Esophagus (tissue), 2 donors: ENCODE measurements at regions not wholly inside any gene's neighbourhood (a gene's known extent, or its start where the extent isn't known, plus 50 kb on each side); places are given as distances from the start of the nearest gene placed in this dataset.

ENCODE experiments used
- H3K27ac ChIP-seq, 2 donors: one replicate each; pipeline ENCODE4 v1.5.1; 2013; ENCODE audit warnings: low read depth in 2 of 2, mild to moderate bottlenecking in 2 of 2, inconsistent platforms in 1 of 2, low read length in 1 of 2, moderate library complexity in 1 of 2
- H3K27me3 ChIP-seq, 2 donors: one replicate each; pipeline ENCODE4 v1.6.1; 2013; ENCODE audit warnings: low read length in 2 of 2, control low read depth in 1 of 2, mild to moderate bottlenecking in 1 of 2; ENCODE audit not compliant: insufficient read depth in 2 of 2, control insufficient read depth in 1 of 2
- H3K36me3 ChIP-seq, 2 donors: one replicate each; pipeline ENCODE4 v1.6.1; 2013; ENCODE audit warnings: low read length in 1 of 2; ENCODE audit not compliant: control insufficient read depth in 2 of 2, insufficient read depth in 2 of 2
- H3K4me1 ChIP-seq, 2 donors: one replicate each; pipeline ENCODE4 v1.6.1; 2013; ENCODE audit warnings: low read length in 1 of 2; ENCODE audit not compliant: control insufficient read depth in 2 of 2, insufficient read depth in 2 of 2
- H3K4me3 ChIP-seq, 2 donors: one replicate each; pipeline ENCODE4 v1.5.1; 2013; ENCODE audit warnings: low read length in 2 of 2, mild to moderate bottlenecking in 2 of 2, low read depth in 1 of 2, moderate library complexity in 1 of 2
- H3K9me3 ChIP-seq, 2 donors: one replicate each; pipeline ENCODE4 v1.6.1; 2013; ENCODE audit warnings: mild to moderate bottlenecking in 2 of 2, low read depth in 1 of 2, low read length in 1 of 2, moderate library complexity in 1 of 2; ENCODE audit not compliant: control insufficient read depth in 2 of 2, insufficient read depth in 1 of 2
- WGBS, 2 donors: extraction: QIAGEN DNeasy Blood & Tissue Kit; methylation state at CpG; one replicate each; pipeline ENCODE4 v1.1.7; 2013; 5-methylcytosine and 5-hydroxymethylcytosine counted together
- donor health status: healthy with polysubstance abuse.
- donor health status: Bipolar disorder and iron deficiency.

DNA sequence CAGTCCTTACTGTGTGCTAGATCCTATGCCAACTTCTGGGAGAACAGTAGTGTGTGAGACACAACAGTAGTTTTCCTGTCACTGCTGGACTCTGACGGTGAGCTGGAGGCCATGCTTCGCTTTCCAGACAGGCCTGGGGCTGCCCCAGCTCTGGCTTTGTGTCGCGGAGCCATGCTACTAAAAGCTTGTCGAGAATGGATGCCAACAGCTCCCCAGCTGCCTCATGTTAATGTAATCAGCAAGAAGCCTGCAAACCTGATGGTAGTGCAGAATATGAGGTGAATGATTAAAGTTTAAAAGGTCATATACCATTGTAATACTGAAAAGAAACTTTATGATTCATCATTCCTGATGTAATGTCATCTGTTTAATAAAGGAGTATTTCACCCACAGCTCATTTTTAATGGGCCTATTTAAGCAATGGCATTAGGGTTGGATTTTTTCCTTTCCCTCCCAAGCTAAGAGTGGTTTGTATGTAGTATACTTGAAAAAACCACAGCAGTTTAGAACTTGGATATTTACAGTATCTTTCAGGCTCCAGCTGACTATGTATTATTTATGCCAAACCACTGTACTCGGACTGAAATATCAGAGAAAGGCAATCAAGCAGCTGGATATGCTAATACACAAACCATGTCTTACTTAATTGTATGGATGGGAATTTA, 343.0 kb downstream of the NUF2 start:
- Histone ChIP-seq H3K27ac (peak overlapping the region in 1 of 2 donors; percentile 41), H3K4me3 (no peak overlapping the region), H3K9me3 (no peaks in the 10 kb centered on the region), H3K4me1 (no peaks in the 10 kb centered on the region), H3K36me3 (no peaks in the 10 kb centered on the region), H3K27me3 (peaks cover 0 to 2% of the 10 kb centered on the region in 2 donors)
- 33 to 50% methylated on average over 6 of the region's 6 CpGs for WGBS, 2 donors

DNA sequence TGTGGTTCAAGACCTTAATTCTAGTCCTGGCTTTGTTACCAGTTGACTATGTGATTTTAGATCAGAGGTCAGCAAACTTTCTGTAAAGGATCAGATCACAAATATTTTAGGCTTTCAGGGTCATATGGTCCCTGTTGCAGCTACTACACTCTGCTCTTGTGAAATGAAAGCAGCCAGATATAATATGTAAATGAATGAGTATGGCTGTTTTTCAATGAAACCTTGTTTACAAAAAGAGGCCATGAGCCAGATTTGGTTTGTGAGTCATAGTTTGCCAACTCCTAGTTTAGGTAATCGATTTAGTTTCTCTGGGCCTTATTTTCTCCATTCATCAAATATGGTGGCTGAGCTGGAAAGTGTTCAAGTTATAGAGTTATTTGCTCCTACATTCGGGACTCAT, 346.7 kb downstream of the NUF2 start:
- H3K27ac ChIP-seq = no peak overlapping the region
- WGBS, 2 donors = 64% methylated on average over 2 of the region's 2 CpGs
- no peaks in the 10 kb centered on the region for H3K9me3 ChIP-seq
- H3K4me1 ChIP-seq = no peaks in the 10 kb centered on the region
- H3K36me3 ChIP-seq = no peaks in the 10 kb centered on the region
- no peak overlapping the region for H3K4me3 ChIP-seq
- H3K27me3 ChIP-seq = peaks cover 0 to 2% of the 10 kb centered on the region in 2 donors

DNA sequence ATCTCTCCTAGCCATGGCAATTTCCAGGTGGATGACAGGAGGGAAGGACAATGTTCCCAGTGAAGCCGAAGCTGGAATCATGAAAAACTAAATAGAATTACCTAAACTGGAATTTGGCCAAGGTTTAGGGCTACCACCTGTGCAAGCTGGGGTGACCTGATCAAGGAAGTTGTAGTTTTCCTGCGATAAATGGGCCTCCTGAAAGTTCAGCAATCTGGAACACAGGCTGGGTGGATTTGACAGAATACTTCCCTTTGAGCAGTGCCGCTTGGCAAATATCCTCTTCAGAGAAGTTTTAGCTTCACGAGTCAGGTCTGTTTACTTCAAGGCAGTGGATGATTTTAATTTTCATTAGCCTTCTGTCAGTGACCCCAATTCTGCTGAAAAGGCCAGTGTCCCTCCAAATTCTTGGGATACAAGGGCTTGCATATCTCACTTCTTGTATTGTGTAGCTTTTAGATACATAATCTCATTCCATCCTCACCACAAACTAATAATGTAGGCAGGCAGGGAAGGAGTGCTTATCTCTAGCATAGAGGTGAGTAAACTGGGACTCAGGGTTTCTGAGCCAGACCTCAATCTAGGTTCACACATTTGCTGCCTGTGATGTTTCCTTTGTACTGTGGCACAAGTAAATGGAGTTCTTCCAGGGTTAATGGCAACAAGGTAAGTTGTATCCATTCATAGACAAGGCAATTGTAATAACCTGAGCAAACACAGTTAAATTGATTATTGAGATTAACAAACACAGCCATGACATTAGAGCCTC, 349.4 kb downstream of the NUF2 start:
- WGBS, 2 donors = 37 to 57% methylated on average over 4 of the region's 4 CpGs

DNA sequence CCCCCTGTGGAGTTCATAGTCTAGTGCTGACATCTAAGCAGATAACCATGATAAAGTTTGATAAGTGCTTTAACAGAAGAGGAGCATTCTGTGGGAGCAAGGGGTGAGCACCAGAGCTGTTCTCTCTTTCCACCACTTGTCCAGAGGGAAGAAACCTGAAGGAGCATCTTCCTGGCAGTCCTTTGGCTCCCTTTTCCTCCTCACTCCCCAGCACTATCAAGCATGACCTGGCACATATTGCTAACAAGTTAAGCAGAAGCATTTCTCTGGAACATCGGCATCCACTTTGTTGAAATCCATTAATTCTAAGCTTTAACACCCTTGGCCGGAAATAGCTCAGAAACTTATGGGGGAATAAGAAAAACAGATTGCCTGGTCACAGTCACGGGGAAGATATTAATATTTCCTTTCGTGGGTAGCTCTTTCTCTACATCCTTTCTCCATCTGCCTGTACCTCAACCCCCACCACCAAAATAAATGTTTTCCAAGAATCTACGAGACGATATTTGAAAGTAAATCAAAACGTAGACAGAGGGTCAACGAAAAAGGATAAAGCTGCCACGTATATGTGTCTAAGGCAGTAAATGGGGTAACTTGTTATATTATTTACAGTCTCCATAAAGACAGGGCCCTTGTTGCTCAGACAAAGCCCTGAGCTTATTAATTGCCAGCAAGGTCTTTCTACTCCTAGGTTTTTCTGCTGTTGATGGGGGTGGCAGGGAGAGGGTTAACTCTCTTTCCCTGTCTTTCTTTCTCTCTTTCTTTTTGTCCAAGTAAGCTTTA, 351.4 kb downstream of the NUF2 start:
- Histone ChIP-seq H3K27me3 (peaks cover 0 to 2% of the 10 kb centered on the region in 2 donors), H3K4me3 (no peak overlapping the region), H3K36me3 (no peaks in the 10 kb centered on the region), H3K4me1 (no peaks in the 10 kb centered on the region), H3K27ac (no peak overlapping the region), H3K9me3 (no peaks in the 10 kb centered on the region)
- WGBS, 2 donors = 78 to 81% methylated on average over 9 of the region's 9 CpGs

More for the DNA sequence above, 349.4 kb downstream of the NUF2 start:
- H3K27me3 ChIP-seq = peaks cover 0 to 2% of the 10 kb centered on the region in 2 donors
- H3K4me1 ChIP-seq = no peaks in the 10 kb centered on the region
- no peaks in the 10 kb centered on the region for H3K9me3 ChIP-seq
- no peak overlapping the region for H3K27ac ChIP-seq
- no peak overlapping the region for H3K4me3 ChIP-seq
- no peaks in the 10 kb centered on the region for H3K36me3 ChIP-seq

- H3K4me1 ChIP-seq = no peaks in the 10 kb centered on the region
- H3K9me3 ChIP-seq = no peaks in the 10 kb centered on the region
- 49 to 51% methylated on average over 8 of the region's 8 CpGs for WGBS, 2 donors
- no peaks in the 10 kb centered on the region for H3K36me3 ChIP-seq
- no peak overlapping the region for H3K4me3 ChIP-seq
- peaks cover 0 to 2% of the 10 kb centered on the region in 2 donors for H3K27me3 ChIP-seq
- H3K27ac ChIP-seq = no peak overlapping the region
These were observed 352.0 kb downstream of the NUF2 start for GRCh38 chr1:163673759-163674151.

- 86 to 92% methylated on average over 1 of the region's 1 CpG for whole genome bisulfite sequencing, 2 donors
- H3K9me3 ChIP-seq = no peaks in the 10 kb centered on the region
- H3K27ac ChIP-seq = no peak overlapping the region
- H3K4me3 ChIP-seq = no peak overlapping the region
- H3K27me3 ChIP-seq = no peaks in the 10 kb centered on the region
- H3K4me1 ChIP-seq = no peaks in the 10 kb centered on the region
- no peaks in the 10 kb centered on the region for H3K36me3 ChIP-seq
These were observed 352.5 kb downstream of the NUF2 start for GRCh38 chr1:163674236-163674635.

- WGBS, 2 donors = 93 to 97% methylated on average over 1 of the region's 1 CpG
- H3K4me3 ChIP-seq = no peak overlapping the region
- H3K27ac ChIP-seq = no peak overlapping the region
- H3K4me1 ChIP-seq = no peaks in the 10 kb centered on the region
- H3K36me3 ChIP-seq = no peaks in the 10 kb centered on the region
- no peaks in the 10 kb centered on the region for H3K27me3 ChIP-seq
- H3K9me3 ChIP-seq = no peaks in the 10 kb centered on the region
These were observed 363.0 kb downstream of the NUF2 start for GRCh38 chr1:163684785-163685184.

- H3K4me1 ChIP-seq = no peaks in the 10 kb centered on the region
- H3K27ac ChIP-seq = no peak overlapping the region
- no peak overlapping the region for H3K4me3 ChIP-seq
- H3K27me3 ChIP-seq = no peaks in the 10 kb centered on the region
- H3K9me3 ChIP-seq = no peaks in the 10 kb centered on the region
- H3K36me3 ChIP-seq = no peaks in the 10 kb centered on the region
- WGBS, 2 donors = 79 to 92% methylated on average over 14 of the region's 14 CpGs
These were observed 370.5 kb downstream of the NUF2 start for GRCh38 chr1:163692266-163692665.

DNA sequence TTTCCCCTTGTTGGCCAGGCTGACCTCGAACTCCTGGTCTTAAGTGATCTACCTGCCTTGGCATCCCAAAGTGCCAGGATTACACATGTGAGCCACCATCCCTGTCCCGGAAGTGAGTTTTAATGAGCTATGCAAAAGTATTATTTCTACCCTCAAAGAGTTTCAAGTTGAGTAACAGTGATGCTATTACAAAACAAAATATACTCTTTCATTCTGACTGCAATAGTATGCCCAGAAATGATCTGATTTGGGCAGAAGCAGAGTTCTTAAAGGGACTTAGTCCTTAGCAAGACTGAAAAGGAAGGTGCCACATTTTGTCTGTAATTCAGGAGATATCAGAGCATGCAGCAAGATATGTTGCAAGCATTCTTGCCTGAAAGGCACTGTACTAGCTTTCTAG, 375.4 kb downstream of the NUF2 start:
- Histone ChIP-seq H3K27me3 (no peaks in the 10 kb centered on the region), H3K4me3 (no peak overlapping the region), H3K27ac (no peak overlapping the region), H3K9me3 (no peaks in the 10 kb centered on the region), H3K36me3 (no peaks in the 10 kb centered on the region), H3K4me1 (no peaks in the 10 kb centered on the region)
- 44 to 62% methylated on average over 2 of the region's 2 CpGs for WGBS, 2 donors
